Activated CD4-positive, alpha-beta T cell treated with anti-CD3 and anti-CD28 coated beads for 24 hours (primary cell): ENCODE measurements at regions not wholly inside any gene's neighbourhood (a gene's known extent, or its start where the extent isn't known, plus 50 kb on each side); places are given as distances from the start of the nearest gene placed in this dataset.

Source experiments
- DNase-seq, 2 donors: peaks; one replicate each; pipeline ENCODE4 v3.0.0-alpha.2; 2020; ENCODE audit warnings: low read depth in 2 of 2

DNA sequence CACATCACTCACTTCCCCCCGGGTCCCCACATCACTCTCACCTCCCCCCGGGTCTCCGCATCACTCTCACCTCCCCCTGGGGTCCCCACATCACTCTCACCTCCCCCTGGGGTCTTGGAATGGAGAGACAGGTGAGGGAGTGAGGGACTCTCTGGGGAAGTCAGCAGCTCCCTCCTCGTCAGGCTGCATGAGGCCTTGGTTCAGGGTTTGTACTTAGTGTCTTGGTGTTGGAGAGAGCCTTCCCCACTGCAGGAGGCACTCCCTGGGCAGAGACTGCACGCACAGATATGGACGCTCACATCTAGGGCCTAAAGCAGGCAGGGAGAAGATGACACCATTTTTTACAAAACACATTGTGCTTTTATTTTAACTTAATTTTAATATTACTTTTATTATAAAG is 56.5 kb upstream of the IRX4 start:
- DNase-seq, result no peak

DNA sequence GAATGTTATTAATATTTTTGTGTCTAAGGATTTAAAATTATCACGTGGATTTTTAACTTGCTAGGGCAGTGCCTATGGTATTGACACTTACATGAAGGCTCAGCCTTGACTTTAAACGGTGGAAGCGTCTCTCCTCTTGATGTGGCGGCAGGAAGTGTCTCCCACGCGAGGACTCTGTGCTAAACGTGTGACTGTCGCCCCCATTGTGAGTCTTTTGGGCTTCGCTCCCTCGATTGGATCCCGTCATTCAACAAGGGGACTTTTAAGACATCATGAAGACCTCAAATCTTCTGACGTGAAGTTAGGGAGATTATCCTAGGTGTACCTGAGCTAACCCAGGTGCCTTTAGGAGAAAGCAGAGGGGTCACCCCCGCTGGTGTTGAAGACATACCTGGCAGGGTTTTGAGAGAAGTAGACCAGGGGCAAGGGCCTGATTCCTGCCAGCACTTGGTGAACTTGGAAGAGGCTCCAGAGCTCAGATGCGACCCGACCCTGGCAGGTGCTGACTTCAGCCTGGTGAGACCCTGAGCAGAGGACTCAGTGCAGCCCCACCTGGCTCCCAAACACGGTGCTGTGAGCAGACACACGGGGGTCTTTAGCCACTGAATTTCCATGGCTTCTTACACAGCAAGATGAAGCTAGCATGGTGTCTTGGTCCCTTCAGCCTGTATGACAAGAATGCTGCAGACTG is 55.7 kb upstream of the IRX4 start:
- DNase-seq, result no peak

DNA sequence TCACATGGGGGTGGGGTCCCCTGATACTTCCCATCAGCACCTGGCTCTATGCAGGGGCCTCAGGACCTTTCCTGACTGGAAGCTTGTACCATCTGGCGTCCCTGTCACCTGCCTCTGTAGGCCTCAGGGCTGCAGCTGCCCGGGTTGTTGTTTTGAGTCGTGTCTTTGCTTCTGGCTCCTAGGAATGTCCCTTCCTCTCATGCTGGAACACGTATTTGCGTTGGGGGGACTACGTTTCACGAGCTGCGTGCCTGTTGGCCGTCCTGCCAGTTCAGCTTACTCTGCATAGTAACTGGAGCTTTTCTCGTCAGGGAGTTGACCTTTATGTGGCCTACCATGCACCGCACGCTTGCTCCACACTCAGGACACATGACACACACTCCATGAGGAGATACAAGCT is 54.9 kb upstream of the IRX4 start:
- no peak for DNase-seq

DNA sequence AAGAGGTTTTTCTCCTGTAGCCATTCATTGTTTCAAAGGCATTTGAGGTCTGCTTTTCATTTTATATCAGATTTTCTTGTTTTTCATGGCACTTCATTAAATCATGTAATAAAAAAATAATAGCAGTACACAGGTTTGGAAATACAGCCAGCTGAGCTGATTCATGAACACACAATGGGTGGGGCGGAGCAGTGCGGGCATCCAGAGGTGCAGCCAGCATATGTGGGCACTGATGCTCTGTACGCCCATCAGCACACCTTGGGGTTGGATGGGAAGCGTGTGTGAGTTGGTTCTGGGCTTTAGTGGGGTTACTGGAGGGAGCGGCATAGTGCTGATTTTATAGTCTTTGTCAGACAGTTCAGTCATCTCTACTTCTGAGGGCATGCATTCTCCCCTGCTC is 54.2 kb upstream of the IRX4 start:
- DNase-seq, result no peak

GRCh38 chr5:1936413-1936812 is 53.7 kb upstream of the IRX4 start:
- DNase-seq, result no peak

DNA sequence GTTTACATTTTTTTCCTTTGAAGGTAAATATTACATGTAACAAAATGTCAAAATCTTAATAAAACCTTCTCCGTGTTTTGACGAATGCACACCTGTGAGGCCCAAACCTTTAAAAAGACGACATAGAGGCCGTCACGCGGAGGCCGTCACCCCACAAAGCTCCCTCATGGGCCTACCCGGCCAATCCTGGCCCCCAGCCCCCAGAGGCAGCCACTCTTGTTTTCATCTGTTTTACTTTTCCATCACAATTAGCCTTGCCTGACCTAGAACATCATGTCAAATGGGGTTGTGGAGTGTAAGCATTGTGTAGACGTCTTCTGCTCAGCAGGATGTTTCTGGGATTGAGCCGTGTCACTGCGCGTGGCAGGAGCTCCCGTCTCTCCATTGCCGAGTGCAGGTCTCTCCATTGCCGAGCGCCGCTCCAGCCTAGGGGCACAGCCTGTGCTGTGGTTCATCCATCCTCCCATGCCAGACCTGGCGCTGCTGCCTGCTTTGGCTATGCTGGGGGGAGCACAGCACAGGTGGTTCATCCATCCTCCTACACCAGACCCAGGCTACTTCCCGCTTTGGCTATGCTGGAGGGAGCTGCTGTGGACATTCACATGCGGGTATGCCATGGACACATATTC is 52.2 kb upstream of the IRX4 start:
- DNase-seq, result no peak

DNA sequence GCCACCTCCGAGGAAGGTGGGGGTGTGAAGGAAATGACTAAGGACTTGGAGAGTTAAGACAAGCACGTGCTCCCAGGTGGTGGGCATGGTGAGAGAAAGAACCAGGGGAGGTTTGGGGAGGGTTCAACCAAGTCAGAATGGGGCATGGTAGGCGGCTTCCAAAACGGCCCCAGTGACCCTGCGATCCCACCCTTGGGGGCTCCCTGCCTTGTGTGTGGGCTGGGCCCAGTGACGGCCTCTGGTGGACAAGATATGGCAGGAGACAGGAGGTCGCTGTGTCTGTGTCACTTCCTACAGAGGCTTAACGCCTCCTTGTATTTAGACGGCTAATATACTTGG is 51.3 kb upstream of the IRX4 start:
- DNase-seq, result no peak

GRCh38 chr5:1933364-1934055 is 50.8 kb upstream of the IRX4 start:
- DNase-seq, result no peak
